Kidney capillary endothelial cell (primary cell): ENCODE measurements at regions not wholly inside any gene's neighbourhood (a gene's known extent, or its start where the extent isn't known, plus 50 kb on each side); places are given as distances from the start of the nearest gene placed in this dataset.

Experiments used
- DNase-seq: peaks from one replicate; pipeline ENCODE4 v3.0.0-alpha.2; 2018; ENCODE audit warnings: low spot score

- DNase-seq, result no peak
Measured at GRCh38 chr12:28883406-28883997, 265.6 kb upstream of the FAR2 start.

- no peak for DNase-seq
Measured at GRCh38 chr12:28884904-28885679, 264.0 kb upstream of the FAR2 start.

DNA sequence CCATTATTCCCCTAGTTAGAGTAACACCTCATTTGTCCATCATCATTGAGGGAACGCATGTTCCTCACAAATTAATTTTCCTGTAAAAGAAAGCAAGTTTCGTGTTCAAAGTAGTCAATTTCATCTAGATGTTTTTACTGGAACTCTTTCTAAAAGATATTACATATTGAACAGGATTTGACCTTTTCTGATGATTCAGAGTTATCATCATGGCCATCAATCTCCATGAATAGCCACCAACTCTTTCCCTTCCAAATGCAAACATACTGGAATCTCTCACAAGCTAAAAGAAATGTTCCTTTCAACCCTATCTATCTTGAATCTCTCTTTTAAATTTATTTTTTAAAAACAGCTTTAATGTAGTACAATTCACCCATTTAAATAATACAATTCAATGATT lies 263.1 kb upstream of the FAR2 start:
- no peak for DNase-seq

- DNase-seq, result no peak
Measured at GRCh38 chr12:28887461-28887990, 261.6 kb upstream of the FAR2 start.

DNA sequence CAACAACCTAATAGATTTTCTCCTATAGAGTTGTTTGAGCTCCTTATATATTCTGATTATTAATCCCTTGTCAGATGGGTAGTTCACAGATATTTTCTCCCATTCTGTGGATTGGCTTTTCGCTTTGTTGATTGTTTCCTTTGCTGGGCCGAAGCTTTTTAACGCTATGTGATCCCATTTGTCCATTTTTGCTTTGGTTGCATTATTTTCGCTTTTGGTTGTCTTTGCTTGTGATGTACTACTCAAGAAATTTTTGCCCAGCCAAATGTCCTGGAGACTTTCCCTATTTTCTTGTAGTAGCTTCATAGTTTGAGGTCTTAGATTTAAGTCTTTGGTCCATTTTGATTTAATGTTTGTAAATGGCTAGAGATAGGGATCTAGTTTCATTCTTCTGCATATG lies 258.4 kb upstream of the FAR2 start:
- no peak for DNase-seq

DNA sequence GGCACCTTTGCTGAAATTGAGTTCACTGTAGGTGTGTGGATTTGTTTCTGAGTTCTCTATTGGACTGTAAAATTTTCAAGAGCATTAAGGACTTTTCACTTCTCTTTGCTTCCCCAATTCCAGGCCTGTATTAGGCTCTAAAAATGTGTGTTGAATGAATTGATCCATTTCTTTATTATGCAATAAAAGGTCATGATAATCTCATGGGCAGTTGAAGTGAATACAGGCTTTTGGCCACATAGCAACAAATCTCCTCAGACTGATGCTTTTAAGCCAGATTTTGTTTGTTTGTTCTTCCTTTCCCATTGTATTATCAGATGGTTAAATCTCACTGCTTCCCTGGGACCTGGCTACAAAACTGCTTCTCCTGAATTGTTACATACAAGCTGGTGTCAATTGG lies 258.0 kb upstream of the FAR2 start:
- DNase-seq, result no peak

GRCh38 chr12:28893365-28893764 lies 255.7 kb upstream of the FAR2 start:
- no peak for DNase-seq

DNA sequence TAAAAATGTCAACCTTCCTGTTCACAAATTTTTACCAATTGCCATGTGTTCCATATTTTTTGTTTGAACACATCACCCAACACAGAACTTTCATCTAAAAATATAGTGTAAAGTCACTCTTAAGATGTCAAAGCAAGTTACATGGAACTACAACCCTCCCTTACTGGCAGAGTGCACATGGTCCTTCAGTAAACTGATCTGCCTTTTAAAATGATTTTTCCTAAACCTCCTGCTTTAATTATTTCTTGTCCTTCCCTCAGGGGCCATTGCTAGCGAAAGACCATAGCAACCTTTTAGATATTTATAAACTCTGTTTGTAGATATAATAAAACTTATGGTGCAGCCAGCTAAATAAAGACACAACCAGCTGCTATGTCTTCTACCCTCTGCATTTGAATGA lies 255.2 kb upstream of the FAR2 start:
- no peak for DNase-seq

DNA sequence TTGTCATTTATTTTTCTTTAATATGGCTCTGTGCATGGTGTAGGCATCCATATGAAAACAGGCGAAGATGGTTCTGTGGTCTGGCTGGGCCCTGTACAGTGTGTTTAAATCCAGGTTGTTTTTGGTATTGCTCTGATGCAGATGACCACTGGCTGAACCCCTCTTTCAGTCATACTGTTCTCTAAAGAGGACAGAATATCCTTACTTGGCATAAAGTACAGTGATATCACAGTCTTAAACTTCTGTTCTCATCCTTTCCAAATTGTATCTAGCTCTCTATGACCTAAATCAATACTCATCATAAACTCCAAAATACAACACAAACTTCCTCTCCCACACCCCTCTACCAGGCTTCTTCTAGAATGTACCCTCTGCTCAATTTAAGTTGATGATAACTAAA lies 252.7 kb upstream of the FAR2 start:
- DNase-seq, result no peak

DNA sequence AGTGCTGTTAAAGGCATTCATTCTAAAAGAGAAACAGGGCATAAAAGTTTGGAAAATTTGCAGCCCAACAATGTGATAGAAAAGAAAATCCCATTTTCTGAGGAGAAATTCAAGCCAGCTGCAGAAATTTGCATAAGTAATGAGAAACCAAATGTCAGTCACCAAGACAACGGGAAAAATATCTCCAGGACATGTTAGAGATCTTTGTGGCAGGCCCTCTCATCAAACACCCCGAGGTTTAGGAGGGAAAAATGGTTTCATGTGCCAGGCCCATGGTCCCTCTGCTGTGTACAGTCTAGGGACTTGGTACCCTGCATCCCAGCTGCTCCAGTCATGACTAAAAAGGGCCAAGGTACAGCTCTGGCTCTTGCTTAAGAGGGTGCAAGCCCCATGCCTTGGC lies 251.0 kb upstream of the FAR2 start:
- DNase-seq, result no peak

- DNase-seq, result no peak
Measured at GRCh38 chr12:28899951-28900350, 249.1 kb upstream of the FAR2 start.

DNA sequence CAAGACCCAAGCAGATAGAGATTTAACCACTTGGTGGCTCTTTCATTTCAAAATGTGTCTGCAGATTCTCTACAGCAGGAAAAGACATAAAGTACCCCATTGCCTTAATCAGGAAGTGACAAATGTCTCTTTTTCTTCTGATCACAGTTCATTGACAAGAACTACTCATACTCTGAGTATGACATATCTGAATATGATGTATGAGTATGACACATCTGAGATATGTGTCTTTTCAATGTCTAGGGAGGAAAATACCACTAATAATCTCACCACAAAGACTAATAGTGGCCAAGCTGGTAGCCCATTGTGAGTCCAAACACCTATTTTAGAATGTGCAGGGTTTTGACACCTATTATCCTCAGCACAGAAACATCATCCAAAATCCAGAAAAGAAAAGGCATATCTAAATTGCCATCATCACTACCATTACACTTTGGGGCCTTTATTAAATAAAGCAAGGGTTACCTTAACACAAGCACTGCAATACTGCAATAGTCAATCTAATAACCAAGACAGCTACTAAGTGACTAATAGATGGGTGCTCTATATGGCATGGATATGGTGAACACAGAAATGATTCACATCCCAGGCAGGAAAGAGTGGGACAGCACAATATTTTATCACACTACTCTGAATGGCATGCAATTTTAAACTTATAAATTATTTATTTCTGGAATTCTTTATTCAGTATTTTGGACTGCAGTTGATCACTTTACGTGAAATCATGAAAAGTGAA lies 243.7 kb upstream of the FAR2 start:
- DNase-seq, result no peak

- no peak for DNase-seq
Measured at GRCh38 chr12:28908646-28909045, 240.4 kb upstream of the FAR2 start.

- no peak for DNase-seq
Measured at GRCh38 chr12:28909291-28909690, 239.8 kb upstream of the FAR2 start.

DNA sequence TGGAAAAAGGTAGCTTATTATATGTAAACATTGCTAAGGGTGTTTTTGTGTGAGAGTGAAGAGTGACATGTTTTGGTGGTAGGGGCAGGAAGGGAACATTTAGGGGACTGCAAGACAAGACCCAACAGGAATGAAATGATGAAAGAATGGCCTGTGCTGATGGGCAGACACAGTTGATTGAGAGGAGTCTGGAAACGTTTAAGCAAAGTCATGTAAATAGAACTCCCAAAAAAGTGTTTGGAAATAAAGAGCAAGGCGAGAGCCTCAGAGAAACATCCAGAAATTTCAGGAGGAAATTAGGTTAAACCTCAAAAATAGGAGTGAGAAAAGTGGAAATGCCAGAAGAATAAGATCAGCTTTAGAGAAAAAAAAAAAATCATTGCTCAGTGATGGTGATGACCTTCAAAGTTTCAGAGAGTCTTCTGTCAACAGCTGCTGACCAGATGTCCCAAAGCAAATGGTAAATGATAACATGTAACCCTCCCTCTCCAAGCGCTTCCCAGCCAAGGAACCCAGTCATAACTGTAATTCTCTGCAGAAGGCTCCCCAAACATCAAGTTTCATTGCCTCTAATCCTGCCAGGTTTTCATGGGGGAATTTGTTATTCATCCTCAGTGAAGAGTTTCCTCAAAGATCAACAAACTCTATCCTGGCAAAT lies 223.2 kb upstream of the FAR2 start:
- DNase-seq, result no peak

GRCh38 chr12:28930704-28931103 lies 218.4 kb upstream of the FAR2 start:
- DNase-seq, result no peak

GRCh38 chr12:28933176-28933575 lies 215.9 kb upstream of the FAR2 start:
- DNase-seq, result no peak

GRCh38 chr12:28933864-28934527 lies 215.1 kb upstream of the FAR2 start:
- DNase-seq, result no peak

DNA sequence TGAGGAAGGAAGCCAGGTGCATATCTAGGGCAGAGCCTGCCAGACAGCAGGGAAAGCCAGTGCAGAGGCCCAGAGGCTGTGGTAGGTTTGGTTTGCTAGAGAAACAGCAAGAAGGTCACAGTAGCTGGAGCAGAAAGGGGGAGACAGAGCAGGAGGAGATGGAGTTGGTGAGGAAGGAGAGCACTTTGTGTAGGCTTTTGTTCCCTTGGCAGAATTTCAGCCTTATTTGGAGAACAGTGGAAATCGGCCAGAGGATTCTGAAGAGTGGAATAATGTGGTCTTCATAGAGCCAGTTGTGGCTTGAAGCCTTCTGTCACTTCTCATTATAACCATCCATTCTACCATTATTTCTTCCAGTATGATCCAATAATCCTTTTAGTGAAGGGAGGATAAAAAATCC lies 212.9 kb upstream of the FAR2 start:
- no peak for DNase-seq

- no peak for DNase-seq
Measured at GRCh38 chr12:28936711-28937110, 212.4 kb upstream of the FAR2 start.

GRCh38 chr12:28937196-28937595 lies 211.9 kb upstream of the FAR2 start:
- DNase-seq, result no peak

- DNase-seq, result no peak
Measured at GRCh38 chr12:28938056-28938455, 211.0 kb upstream of the FAR2 start.
